ENCODE measurements at regions not wholly inside any gene's neighbourhood (a gene's known extent, or its start where the extent isn't known, plus 50 kb on each side); places are given as distances from the start of the nearest gene placed in this dataset.
"Not testable (repeated sequence)": the region's sequence is repeated elsewhere in the genome, so short reads cannot be mapped to it uniquely, and the experiment has no call there.

- 90% methylated on average over 1 of the region's 1 CpG for WGBS (ENCODE audit: low lambda C conversion rate, missing lambda C conversion rate)
- Histone ChIP-seq H3K36me3 (replicated peaks; ENCODE audit: insufficient read depth, low read depth) (no peaks in the 10 kb centered on the region), H3K9me3 (ENCODE audit: low read depth) (peaks cover 8% of the 10 kb centered on the region), H3K79me2 (no peaks in the 10 kb centered on the region), H3K9me2 (replicated peaks; ENCODE audit: insufficient read depth) (no peaks in the 10 kb centered on the region), H2AFZ (no peak overlapping the region), H3K27me3 (no peaks in the 10 kb centered on the region), H3K4me2 (no peak overlapping the region), H3K27ac (no peak overlapping the region), H3K4me1 (ENCODE audit: insufficient read depth) (no peaks in the 10 kb centered on the region), H3K4me3 (no peak overlapping the region), H4K20me1 (ENCODE audit: insufficient read depth, poor library complexity, severe bottlenecking) (no peaks in the 10 kb centered on the region)
- no peak for DNase-seq (ENCODE audit: low spot score)
- TF ChIP-seq EZH2 (IDR thresholded peaks at IDR 0.05; ENCODE audit: borderline replicate concordance) (no peak), EZH2phosphoT487 (IDR thresholded peaks at IDR 0.05; ENCODE audit: low read depth, severe bottlenecking, unreplicated experiment) (no peak)
- TF ChIP-seq, protein P1, sequence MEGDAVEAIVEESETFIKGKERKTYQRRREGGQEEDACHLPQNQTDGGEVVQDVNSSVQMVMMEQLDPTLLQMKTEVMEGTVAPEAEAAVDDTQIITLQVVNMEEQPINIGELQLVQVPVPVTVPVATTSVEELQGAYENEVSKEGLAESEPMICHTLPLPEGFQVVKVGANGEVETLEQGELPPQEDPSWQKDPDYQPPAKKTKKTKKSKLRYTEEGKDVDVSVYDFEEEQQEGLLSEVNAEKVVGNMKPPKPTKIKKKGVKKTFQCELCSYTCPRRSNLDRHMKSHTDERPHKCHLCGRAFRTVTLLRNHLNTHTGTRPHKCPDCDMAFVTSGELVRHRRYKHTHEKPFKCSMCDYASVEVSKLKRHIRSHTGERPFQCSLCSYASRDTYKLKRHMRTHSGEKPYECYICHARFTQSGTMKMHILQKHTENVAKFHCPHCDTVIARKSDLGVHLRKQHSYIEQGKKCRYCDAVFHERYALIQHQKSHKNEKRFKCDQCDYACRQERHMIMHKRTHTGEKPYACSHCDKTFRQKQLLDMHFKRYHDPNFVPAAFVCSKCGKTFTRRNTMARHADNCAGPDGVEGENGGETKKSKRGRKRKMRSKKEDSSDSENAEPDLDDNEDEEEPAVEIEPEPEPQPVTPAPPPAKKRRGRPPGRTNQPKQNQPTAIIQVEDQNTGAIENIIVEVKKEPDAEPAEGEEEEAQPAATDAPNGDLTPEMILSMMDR (IDR thresholded peaks at IDR 0.05; ENCODE audit: poor library complexity) = no peak
Observed at GRCh38 chr6:81023709-81024108, 728.8 kb downstream of the TENT5A start.

- TF ChIP-seq, protein P1 (IDR thresholded peaks at IDR 0.05; ENCODE audit: poor library complexity) = no peak
- TF ChIP-seq EZH2 (IDR thresholded peaks at IDR 0.05; ENCODE audit: borderline replicate concordance) = no peak
- no peak for TF ChIP-seq EZH2phosphoT487 (IDR thresholded peaks at IDR 0.05; ENCODE audit: low read depth, severe bottlenecking, unreplicated experiment)
- no peaks in the 10 kb centered on the region for H4K20me1 ChIP-seq (ENCODE audit: insufficient read depth, poor library complexity, severe bottlenecking)
- H2AFZ ChIP-seq = no peak overlapping the region
- H3K4me3 ChIP-seq = no peak overlapping the region
- H3K9me3 ChIP-seq (ENCODE audit: low read depth) = peaks cover 8% of the 10 kb centered on the region
- H3K79me2 ChIP-seq = no peaks in the 10 kb centered on the region
- H3K27ac ChIP-seq = no peak overlapping the region
- no peaks in the 10 kb centered on the region for H3K9me2 ChIP-seq (replicated peaks; ENCODE audit: insufficient read depth)
- no peak overlapping the region for H3K4me2 ChIP-seq
- no peaks in the 10 kb centered on the region for H3K36me3 ChIP-seq (replicated peaks; ENCODE audit: insufficient read depth, low read depth)
- no peak for DNase-seq (ENCODE audit: low spot score)
- 86% methylated on average over 1 of the region's 1 CpG for WGBS (ENCODE audit: low lambda C conversion rate, missing lambda C conversion rate)
- no peaks in the 10 kb centered on the region for H3K27me3 ChIP-seq
- H3K4me1 ChIP-seq (ENCODE audit: insufficient read depth) = no peaks in the 10 kb centered on the region
Observed at GRCh38 chr6:81023007-81023582, 729.4 kb downstream of the TENT5A start.

DNA sequence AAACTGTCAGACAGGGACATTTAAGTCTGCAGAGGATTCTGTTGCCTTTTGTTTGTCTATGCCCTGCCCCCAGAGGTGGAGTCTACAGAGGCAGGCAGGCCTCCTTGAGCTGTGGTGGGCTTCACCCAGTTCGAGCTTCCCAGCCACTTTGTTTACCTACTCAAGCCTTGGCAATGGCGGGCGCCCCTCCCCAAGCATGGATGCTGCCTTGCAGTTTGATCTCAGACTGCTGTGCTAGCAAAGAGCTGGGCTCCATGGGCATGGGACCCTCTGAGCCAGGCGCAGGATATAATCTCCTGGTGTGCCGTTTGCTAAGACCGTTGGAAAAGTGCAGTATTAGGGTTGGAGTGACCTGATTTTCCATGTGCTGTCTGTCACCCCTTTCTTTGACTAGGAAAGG is 734.9 kb downstream of the TENT5A start:
- H3K27ac ChIP-seq; H2AFZ ChIP-seq; H3K79me2 ChIP-seq; H3K9me3 ChIP-seq (ENCODE audit: low read depth); H4K20me1 ChIP-seq (ENCODE audit: insufficient read depth, poor library complexity, severe bottlenecking); H3K4me2 ChIP-seq; H3K4me1 ChIP-seq (ENCODE audit: insufficient read depth); H3K4me3 ChIP-seq; DNase-seq (ENCODE audit: low spot score); H3K36me3 ChIP-seq (replicated peaks; ENCODE audit: insufficient read depth, low read depth); H3K9me2 ChIP-seq (replicated peaks; ENCODE audit: insufficient read depth); H3K27me3 ChIP-seq: not testable (repeated sequence)
- 83% methylated on average over 6 of the region's 6 CpGs for WGBS (ENCODE audit: low lambda C conversion rate, missing lambda C conversion rate)

DNA sequence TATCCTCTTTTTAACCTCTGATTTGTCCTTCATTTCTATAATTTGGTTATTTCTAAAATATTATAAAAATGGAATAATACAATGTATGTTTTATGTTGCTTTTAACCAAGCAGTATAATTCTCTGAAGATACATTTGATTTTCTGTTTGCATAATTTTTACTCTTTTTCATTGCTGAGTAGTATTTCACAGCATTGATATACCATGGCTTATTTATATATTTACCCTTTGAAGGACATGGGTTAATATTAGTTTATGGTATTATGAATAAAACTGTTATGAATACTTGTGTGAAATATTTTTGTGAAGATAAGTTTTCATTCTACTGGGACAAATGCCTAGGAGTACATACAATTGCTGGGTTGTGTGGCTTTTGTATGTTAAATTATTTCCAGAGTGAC is 748.6 kb downstream of the TENT5A start:
- Histone ChIP-seq H3K79me2 (no peaks in the 10 kb centered on the region), H3K4me1 (ENCODE audit: insufficient read depth) (no peaks in the 10 kb centered on the region)
- no peak for DNase-seq (ENCODE audit: low spot score)

More for the DNA sequence above, 748.6 kb downstream of the TENT5A start:
- no peak overlapping the region for H3K27ac ChIP-seq
- no peaks in the 10 kb centered on the region for H4K20me1 ChIP-seq (ENCODE audit: insufficient read depth, poor library complexity, severe bottlenecking)
- no peaks in the 10 kb centered on the region for H3K36me3 ChIP-seq (replicated peaks; ENCODE audit: insufficient read depth, low read depth)
- no peak overlapping the region for H2AFZ ChIP-seq
- no peak overlapping the region for H3K4me2 ChIP-seq
- H3K9me3 ChIP-seq (ENCODE audit: low read depth) = no peaks in the 10 kb centered on the region
- no peak overlapping the region for H3K4me3 ChIP-seq
- TF ChIP-seq, protein P1 (IDR thresholded peaks at IDR 0.05; ENCODE audit: poor library complexity) = no peak
- TF ChIP-seq EZH2phosphoT487 (IDR thresholded peaks at IDR 0.05; ENCODE audit: low read depth, severe bottlenecking, unreplicated experiment) = no peak
- no peaks in the 10 kb centered on the region for H3K27me3 ChIP-seq
- no peaks in the 10 kb centered on the region for H3K9me2 ChIP-seq (replicated peaks; ENCODE audit: insufficient read depth)

All from hepatocyte (in vitro differentiated cells).